CD8-positive, alpha-beta memory T cell (primary cell): ENCODE measurements at regions not wholly inside any gene's neighbourhood (a gene's known extent, or its start where the extent isn't known, plus 50 kb on each side); places are given as distances from the start of the nearest gene placed in this dataset.

Experiments used
- CTCF ChIA-PET: fragments of 350-600 bp; sonication (Branson Sonifier 250); formaldehyde crosslinking; loops from one replicate; lab custom pipeline; 2021; ENCODE audit warnings: antibody characterized with exemption; lab: Charles Lee
- POLR2A ChIA-PET: fragments of 350-600 bp; sonication (Branson Sonifier 250); formaldehyde crosslinking; loops from one replicate; lab custom pipeline; 2021; ENCODE audit warnings: antibody characterized with exemption; lab: Charles Lee
- DNase-seq, 5 donors: peaks; one replicate each; pipeline versions ENCODE4 v3.0.0 to v3.0.0-alpha.2; 2020 to 2022; ENCODE audit warnings: mixed read lengths in 1 of 5
- H3K27ac ChIP-seq: one replicate; pipeline ENCODE4 v1.7.0; 2013; ENCODE audit warnings: low read depth, mild to moderate bottlenecking, low read length, moderate library complexity
- H3K27me3 ChIP-seq: 2 replicates; pipeline ENCODE4 v1.7.0; 2013; ENCODE audit warnings: low read length, mild to moderate bottlenecking; ENCODE audit not compliant: insufficient read depth, poor library complexity, severe bottlenecking
- H3K36me3 ChIP-seq: 2 replicates; pipeline ENCODE4 v1.7.0; 2013; ENCODE audit warnings: mild to moderate bottlenecking, low read length, moderate library complexity; ENCODE audit not compliant: insufficient read depth
- H3K4me1 ChIP-seq: 2 replicates; pipeline ENCODE4 v1.7.0; 2013; ENCODE audit warnings: mild to moderate bottlenecking, low read length, moderate library complexity; ENCODE audit not compliant: insufficient read depth
- H3K4me3 ChIP-seq: 2 replicates; pipeline ENCODE4 v1.7.0; 2013; ENCODE audit warnings: mild to moderate bottlenecking, low read length
- H3K9me3 ChIP-seq: 2 replicates; pipeline ENCODE4 v1.7.0; 2013; ENCODE audit warnings: mild to moderate bottlenecking, low read length
- H3K27ac Mint-ChIP-seq, 8 donors: one replicate each; pipeline ENCODE4 v1.8.0; 2020 to 2021; ENCODE audit warnings: mixed read lengths in 8 of 8, mild to moderate bottlenecking in 6 of 8, inconsistent platforms in 3 of 8, moderate library complexity in 3 of 8
- H3K27me3 Mint-ChIP-seq, 2 donors: one replicate each; pipeline ENCODE4 v1.8.0; 2020 to 2021; ENCODE audit warnings: mixed read lengths in 2 of 2, mild to moderate bottlenecking in 1 of 2, moderate library complexity in 1 of 2
- H3K36me3 Mint-ChIP-seq, 3 donors: one replicate each; pipeline ENCODE4 v1.8.0; 2020 to 2021; ENCODE audit warnings: mixed read lengths in 3 of 3, inconsistent platforms in 1 of 3, mild to moderate bottlenecking in 1 of 3
- H3K4me1 Mint-ChIP-seq, 3 donors: one replicate each; pipeline ENCODE4 v1.8.0; 2020 to 2021; ENCODE audit warnings: mixed read lengths in 3 of 3, inconsistent platforms in 1 of 3, mild to moderate bottlenecking in 1 of 3
- H3K4me3 Mint-ChIP-seq, 7 donors: one replicate each; pipeline ENCODE4 v1.8.0; 2020 to 2021; ENCODE audit warnings: mixed read lengths in 7 of 7, mild to moderate bottlenecking in 6 of 7, moderate library complexity in 4 of 7, inconsistent platforms in 2 of 7
- H3K9me3 Mint-ChIP-seq, 5 donors: one replicate each; pipeline ENCODE4 v1.8.0; 2020 to 2022; ENCODE audit warnings: mixed read lengths in 5 of 5, mild to moderate bottlenecking in 3 of 5, moderate library complexity in 2 of 5, inconsistent platforms in 1 of 5

GRCh38 chr6:154561750-154562149, 51.3 kb upstream of the CNKSR3 start:
- no peaks in the 10 kb centered on the region for H3K4me1 ChIP-seq

DNA sequence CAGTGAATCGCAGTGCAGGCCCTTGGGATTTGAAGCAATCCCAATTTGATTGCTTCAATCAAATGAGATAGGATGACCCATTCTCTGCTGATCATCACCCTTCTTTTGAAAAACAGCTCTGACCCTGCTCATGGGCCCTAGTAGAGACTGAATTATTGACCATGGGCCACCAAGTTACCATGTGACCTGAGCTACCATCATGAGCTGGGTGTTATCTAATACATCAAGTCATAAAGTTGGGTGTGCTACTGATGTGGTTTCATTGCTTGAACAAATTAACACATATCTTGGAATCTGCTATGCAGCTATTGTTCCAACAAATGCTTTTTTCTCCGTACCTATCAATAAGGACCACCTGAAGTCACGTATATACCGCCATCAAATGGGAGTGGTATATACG, 54.8 kb upstream of the CNKSR3 start:
- no peaks in the 10 kb centered on the region for H3K4me1 Mint-ChIP-seq
- CTCF ChIA-PET = no interaction called here
- no peaks in the 10 kb centered on the region for H3K4me1 ChIP-seq
- POLR2A ChIA-PET = no interaction called here
- H3K27ac Mint-ChIP-seq = no peak overlapping the region
- no peaks in the 10 kb centered on the region for H3K36me3 Mint-ChIP-seq
- no peak overlapping the region for H3K27ac ChIP-seq
- no peak overlapping the region for H3K4me3 ChIP-seq
- H3K4me3 Mint-ChIP-seq = no peak overlapping the region
- H3K9me3 Mint-ChIP-seq = no peaks in the 10 kb centered on the region
- no peaks in the 10 kb centered on the region for H3K27me3 ChIP-seq
- peaks cover 2 to 10% of the 10 kb centered on the region in 2 donors for H3K27me3 Mint-ChIP-seq
- DNase-seq = no peak
- no peaks in the 10 kb centered on the region for H3K9me3 ChIP-seq
- H3K36me3 ChIP-seq = no peaks in the 10 kb centered on the region

More at GRCh38 chr6:154561750-154562149, 51.3 kb upstream of the CNKSR3 start:
- H3K27me3 ChIP-seq = no peaks in the 10 kb centered on the region
- no peak overlapping the region for H3K27ac ChIP-seq
- Mint-ChIP-seq H3K9me3 (no peaks in the 10 kb centered on the region), H3K27me3 (peaks cover 7 to 10% of the 10 kb centered on the region in 2 donors), H3K4me1 (no peaks in the 10 kb centered on the region), H3K27ac (no peak overlapping the region), H3K36me3 (no peaks in the 10 kb centered on the region), H3K4me3 (no peak overlapping the region)
- no peaks in the 10 kb centered on the region for H3K9me3 ChIP-seq
- DNase-seq = no peak
- H3K36me3 ChIP-seq = no peaks in the 10 kb centered on the region
- CTCF ChIA-PET = no interaction called here
- POLR2A ChIA-PET = no interaction called here
- H3K4me3 ChIP-seq = no peak overlapping the region

DNA sequence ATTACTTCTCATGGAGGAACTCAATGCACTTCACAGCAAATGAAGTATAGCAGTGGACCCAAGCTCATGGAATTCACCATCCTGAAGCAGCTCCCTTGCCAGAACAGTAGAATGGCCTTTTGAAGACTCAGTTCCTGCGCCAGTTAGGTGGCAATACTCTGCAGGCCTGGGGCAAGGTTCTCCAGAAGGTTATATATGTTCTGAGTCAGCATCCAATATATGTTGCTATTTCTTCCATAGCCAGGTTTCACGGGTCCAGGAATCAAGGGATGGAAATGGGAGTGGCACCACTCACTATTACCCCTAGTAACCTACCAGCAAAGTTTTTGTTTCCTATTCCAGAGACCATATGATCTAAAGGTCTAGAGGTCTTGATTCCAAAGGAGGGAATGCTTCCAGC, 56.4 kb upstream of the CNKSR3 start:
- ChIA-PET CTCF (no interaction called here), POLR2A (no interaction called here)
- Mint-ChIP-seq H3K27ac (no peak overlapping the region), H3K27me3 (peaks cover 2 to 9% of the 10 kb centered on the region in 2 donors), H3K4me1 (no peaks in the 10 kb centered on the region), H3K9me3 (no peaks in the 10 kb centered on the region), H3K4me3 (no peak overlapping the region), H3K36me3 (no peaks in the 10 kb centered on the region)
- no peaks in the 10 kb centered on the region for H3K9me3 ChIP-seq
- no peaks in the 10 kb centered on the region for H3K27me3 ChIP-seq
- no peak for DNase-seq
- H3K4me1 ChIP-seq = no peaks in the 10 kb centered on the region
- H3K27ac ChIP-seq = no peak overlapping the region
- no peak overlapping the region for H3K4me3 ChIP-seq
- no peaks in the 10 kb centered on the region for H3K36me3 ChIP-seq

- Mint-ChIP-seq H3K4me3 (no peak overlapping the region), H3K27ac (no peak overlapping the region), H3K36me3 (no peaks in the 10 kb centered on the region), H3K9me3 (no peaks in the 10 kb centered on the region), H3K27me3 (peaks cover 0 to 3% of the 10 kb centered on the region in 2 donors), H3K4me1 (no peaks in the 10 kb centered on the region)
- H3K9me3 ChIP-seq = no peaks in the 10 kb centered on the region
- H3K27ac ChIP-seq = no peak overlapping the region
- ChIA-PET CTCF (no interaction called here), POLR2A (no interaction called here)
- H3K4me3 ChIP-seq = no peak overlapping the region
- no peaks in the 10 kb centered on the region for H3K4me1 ChIP-seq
- no peaks in the 10 kb centered on the region for H3K27me3 ChIP-seq
- H3K36me3 ChIP-seq = no peaks in the 10 kb centered on the region
- no peak for DNase-seq
These were observed 57.3 kb upstream of the CNKSR3 start for GRCh38 chr6:154567695-154568220.

GRCh38 chr6:154569156-154569862, 58.8 kb upstream of the CNKSR3 start:
- Mint-ChIP-seq H3K4me3 (no peak overlapping the region), H3K27me3 (peaks cover 0 to 3% of the 10 kb centered on the region in 2 donors), H3K27ac (no peak overlapping the region), H3K9me3 (no peaks in the 10 kb centered on the region), H3K36me3 (no peaks in the 10 kb centered on the region), H3K4me1 (no peaks in the 10 kb centered on the region)
- no peak overlapping the region for H3K27ac ChIP-seq
- H3K9me3 ChIP-seq = no peaks in the 10 kb centered on the region
- CTCF ChIA-PET = no interaction called here
- DNase-seq = no peak
- no peak overlapping the region for H3K4me3 ChIP-seq
- POLR2A ChIA-PET = no interaction called here
- no peaks in the 10 kb centered on the region for H3K36me3 ChIP-seq
- no peaks in the 10 kb centered on the region for H3K27me3 ChIP-seq
- H3K4me1 ChIP-seq = no peaks in the 10 kb centered on the region

- Histone ChIP-seq H3K27ac (no peak overlapping the region), H3K4me1 (no peaks in the 10 kb centered on the region), H3K4me3 (no peak overlapping the region), H3K9me3 (no peaks in the 10 kb centered on the region), H3K36me3 (no peaks in the 10 kb centered on the region), H3K27me3 (no peaks in the 10 kb centered on the region)
- Mint-ChIP-seq H3K4me1 (no peaks in the 10 kb centered on the region), H3K9me3 (no peaks in the 10 kb centered on the region), H3K4me3 (no peak overlapping the region), H3K27me3 (peaks cover 0 to 7% of the 10 kb centered on the region in 2 donors), H3K36me3 (no peaks in the 10 kb centered on the region), H3K27ac (no peak overlapping the region)
- no peak for DNase-seq
- POLR2A ChIA-PET = no interaction called here
- CTCF ChIA-PET = no interaction called here
These were observed 60.0 kb upstream of the CNKSR3 start for GRCh38 chr6:154570505-154570904.

DNA sequence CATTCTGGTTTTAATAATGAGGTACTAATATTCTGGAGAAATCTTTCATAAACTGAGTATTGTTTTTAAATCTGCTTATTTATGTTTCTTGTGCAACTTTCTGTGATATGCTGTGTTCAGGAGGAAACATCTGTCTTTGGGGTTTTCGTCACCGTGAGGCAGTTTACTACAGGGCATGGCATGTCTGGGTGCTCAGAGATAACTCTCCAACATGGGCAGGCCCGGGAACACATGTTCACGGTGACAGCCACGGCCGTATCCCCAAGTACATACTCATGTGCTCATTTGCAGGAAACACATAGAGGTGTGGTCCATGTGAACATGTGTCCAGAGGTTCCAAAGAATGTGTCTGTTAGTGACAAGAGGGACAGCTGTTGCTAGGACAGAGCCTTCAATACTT, 62.1 kb upstream of the CNKSR3 start:
- no peaks in the 10 kb centered on the region for H3K4me1 ChIP-seq
- POLR2A ChIA-PET = no interaction called here
- H3K36me3 ChIP-seq = no peaks in the 10 kb centered on the region
- H3K27me3 ChIP-seq = no peaks in the 10 kb centered on the region
- no peak overlapping the region for H3K4me3 Mint-ChIP-seq
- H3K9me3 Mint-ChIP-seq = peaks cover 0 to 2% (median 0%) of the 10 kb centered on the region in 5 donors
- peaks cover 0 to 7% of the 10 kb centered on the region in 2 donors for H3K27me3 Mint-ChIP-seq
- H3K27ac Mint-ChIP-seq = no peak overlapping the region
- no peak for DNase-seq
- no peaks in the 10 kb centered on the region for H3K9me3 ChIP-seq
- H3K4me3 ChIP-seq = no peak overlapping the region
- CTCF ChIA-PET = no interaction called here
- H3K36me3 Mint-ChIP-seq = no peaks in the 10 kb centered on the region
- H3K27ac ChIP-seq = no peak overlapping the region
- H3K4me1 Mint-ChIP-seq = no peaks in the 10 kb centered on the region

DNA sequence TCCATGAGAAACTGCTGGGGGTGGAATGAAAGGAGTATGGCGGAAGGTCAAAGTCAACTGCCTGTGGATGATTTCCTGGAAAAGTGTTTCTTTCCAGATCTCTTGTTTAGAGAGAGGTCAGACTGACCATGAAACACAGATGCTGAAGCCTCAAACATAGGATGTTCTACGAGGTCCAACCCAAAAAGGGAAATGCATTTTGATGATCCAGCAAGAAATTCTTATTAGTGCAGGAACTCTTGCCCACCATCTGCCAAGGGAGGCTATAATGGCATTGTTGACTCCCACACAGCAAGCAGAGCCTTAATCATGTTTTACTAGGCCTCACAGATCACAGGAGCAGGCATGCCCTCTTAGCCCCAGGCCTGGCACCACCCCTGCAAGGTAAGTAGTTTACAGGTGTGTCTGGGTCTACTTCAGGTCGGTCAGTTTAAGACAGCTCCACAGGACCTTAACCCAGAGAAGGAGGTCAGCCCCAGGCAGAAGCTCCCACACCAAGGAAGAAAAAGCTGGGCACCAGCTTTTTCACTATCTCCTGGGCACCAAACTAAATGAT, 67.6 kb upstream of the CNKSR3 start:
- POLR2A ChIA-PET = no interaction called here

More for the DNA sequence above, 67.6 kb upstream of the CNKSR3 start:
- Mint-ChIP-seq H3K27ac (no peak overlapping the region), H3K4me1 (no peaks in the 10 kb centered on the region), H3K36me3 (no peaks in the 10 kb centered on the region), H3K27me3 (peaks cover 0 to 4% of the 10 kb centered on the region in 2 donors), H3K9me3 (peaks cover 0 to 7% (median 4%) of the 10 kb centered on the region in 5 donors), H3K4me3 (no peak overlapping the region)
- Histone ChIP-seq H3K9me3 (no peaks in the 10 kb centered on the region), H3K27ac (no peak overlapping the region), H3K4me3 (no peak overlapping the region), H3K27me3 (no peaks in the 10 kb centered on the region), H3K4me1 (no peaks in the 10 kb centered on the region), H3K36me3 (no peaks in the 10 kb centered on the region)
- DNase-seq = no peak
- CTCF ChIA-PET = no interaction called here
